Ureter (tissue), 1 donor: ENCODE measurements at regions not wholly inside any gene's neighbourhood (a gene's known extent, or its start where the extent isn't known, plus 50 kb on each side); places are given as distances from the start of the nearest gene placed in this dataset.

Experiments
- DNase-seq: peaks from one replicate; pipeline ENCODE4 v3.0.0-alpha.2; 2020; ENCODE audit warnings: low spot score
- donor health status: DM: yes; HTN: yes; CAD: no.

GRCh38 chr9:88034964-88035363 is 60.6 kb upstream of the CDK20 start:
- no peak for DNase-seq

DNA sequence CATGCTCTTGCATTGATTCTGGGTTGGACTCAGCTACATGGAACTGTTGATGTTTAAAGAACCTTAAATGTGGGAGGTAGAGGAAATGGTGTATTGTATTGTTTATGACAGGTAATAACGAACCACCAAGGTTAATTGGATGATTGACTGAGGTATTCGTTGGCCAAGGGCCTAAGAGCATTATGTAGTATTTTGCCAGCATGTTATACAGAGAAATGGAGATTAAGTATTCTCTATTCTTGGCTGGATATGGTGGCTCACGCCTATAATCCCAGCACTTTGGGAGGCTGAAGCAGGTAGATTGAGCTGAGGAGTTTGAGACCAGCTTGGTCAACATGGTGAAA is 59.0 kb upstream of the CDK20 start:
- DNase-seq: no peak

- no peak for DNase-seq
These were observed 54.0 kb upstream of the CDK20 start for GRCh38 chr9:88028338-88028737.

DNA sequence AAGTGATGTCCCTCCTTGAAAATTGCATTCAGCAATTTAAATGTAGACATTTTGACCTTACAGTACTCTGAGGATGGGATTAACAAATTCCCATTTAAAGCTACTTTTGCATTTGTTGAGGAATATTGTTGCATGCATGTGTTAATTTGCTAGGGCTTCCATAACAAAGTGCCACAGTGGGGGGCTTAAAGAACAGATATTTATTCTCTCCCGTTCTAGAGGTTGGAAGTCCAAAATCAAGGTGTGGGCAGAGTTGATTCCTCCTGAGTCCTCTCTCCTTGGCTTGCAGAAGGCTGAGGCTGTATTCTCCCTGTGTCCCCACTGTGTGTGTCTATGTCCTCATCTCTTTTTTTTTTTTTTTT is 51.8 kb upstream of the CDK20 start:
- DNase-seq: no peak

DNA sequence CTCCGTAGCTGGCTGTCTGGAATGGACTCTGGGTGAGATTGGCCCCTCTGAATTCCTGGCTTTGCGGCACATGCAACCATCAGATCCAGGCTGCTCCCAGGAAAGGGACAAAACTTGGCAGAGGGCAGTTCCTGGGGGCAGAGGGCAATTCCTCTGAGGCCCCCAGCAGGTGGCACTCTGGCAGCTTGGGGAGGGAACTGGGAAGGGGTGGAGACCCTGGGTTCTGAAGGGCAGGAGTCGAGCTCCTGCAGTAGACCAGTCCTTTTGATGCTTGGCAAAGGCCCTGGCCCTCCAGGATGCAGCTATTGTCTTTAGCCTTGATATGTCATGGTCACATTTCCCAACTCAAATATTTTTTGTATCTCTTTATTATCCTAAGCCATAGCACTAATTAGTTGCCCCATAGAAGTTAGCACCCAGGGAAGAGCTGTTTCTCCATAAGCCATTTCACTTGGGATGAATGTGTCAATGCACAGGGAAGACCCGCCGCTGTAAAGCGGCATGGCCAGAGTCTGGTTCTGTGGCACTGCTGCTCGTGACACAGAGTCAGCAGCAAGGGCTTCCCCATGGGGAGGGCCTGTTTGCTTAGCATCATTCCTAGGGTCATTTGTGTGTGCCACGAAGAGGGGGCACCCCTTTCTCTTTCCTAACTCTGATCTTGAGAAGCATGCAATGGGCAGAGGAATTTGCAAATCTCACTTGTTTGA is 51.2 kb upstream of the CDK20 start:
- no peak for DNase-seq

- no peak for DNase-seq
These were observed 50.6 kb upstream of the CDK20 start for GRCh38 chr9:88024896-88025295.
